Medulla oblongata (tissue), 1 donor: ENCODE measurements at regions not wholly inside any gene's neighbourhood (a gene's known extent, or its start where the extent isn't known, plus 50 kb on each side); places are given as distances from the start of the nearest gene placed in this dataset.

Source experiments
- DNase-seq: peaks from one replicate; pipeline ENCODE4 v3.0.0-alpha.2; 2015; ENCODE audit errors: extremely low spot score

DNA sequence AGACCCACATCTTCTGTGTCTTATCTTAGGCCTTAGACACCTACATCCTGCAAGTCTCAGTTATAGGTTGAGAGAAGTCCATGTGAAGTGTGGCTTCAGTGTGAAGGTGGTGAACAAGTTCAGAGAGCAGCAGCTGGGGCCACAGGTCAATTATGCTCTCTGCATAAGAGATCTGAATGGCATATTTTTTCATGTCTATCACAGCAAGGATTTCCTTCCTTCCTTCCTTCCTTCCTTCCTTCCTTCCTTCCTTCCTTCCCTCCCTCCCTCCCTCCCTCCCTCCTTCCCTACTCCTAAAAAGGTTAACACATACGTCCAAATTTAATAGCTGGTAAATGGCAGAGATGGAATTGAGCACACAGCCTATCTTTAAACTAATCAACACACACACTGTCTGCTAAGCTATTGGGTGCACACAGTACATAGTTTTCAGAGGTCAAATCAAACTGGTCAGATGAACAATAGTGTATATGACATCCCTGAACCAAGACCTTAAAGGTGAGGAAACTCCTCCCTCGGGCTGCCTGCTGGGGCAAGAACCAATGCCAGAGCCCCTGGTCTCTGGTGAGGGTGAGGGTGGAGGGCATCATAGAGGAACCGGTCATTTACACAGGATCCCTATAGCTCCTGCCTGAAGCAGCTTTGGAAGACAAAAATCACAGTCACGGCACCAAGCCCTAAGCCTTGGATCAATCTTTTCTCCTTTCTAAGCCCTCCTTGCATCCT is 240.9 kb downstream of the ICOS start:
- DNase-seq: no peak

DNA sequence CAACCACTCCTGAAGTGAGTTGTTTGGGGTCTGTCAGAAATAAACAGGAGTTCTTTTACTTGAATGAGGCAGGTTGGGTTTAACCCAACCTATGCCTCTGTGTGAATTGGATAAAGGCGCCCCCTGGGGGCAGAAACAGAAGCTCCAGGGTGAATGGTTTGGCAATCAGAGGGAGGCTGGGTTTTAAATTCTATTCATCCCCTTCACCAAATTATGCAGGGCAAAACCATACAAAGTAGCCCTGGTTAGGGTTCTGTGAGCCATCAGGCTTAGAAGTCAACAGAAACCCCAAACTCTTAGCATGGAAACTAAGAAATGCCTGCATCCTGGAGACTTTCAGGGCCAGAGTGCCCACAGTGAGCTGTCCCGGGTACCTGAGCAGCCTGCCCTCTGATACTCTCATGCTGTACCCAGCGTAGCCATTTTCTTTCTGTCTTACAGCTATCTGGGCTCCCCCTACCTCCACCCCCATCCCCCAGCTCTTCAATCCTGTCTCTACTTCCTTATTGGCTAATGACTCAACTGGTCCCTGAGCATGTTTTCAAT is 241.5 kb downstream of the ICOS start:
- peak; percentile 12 for DNase-seq

DNA sequence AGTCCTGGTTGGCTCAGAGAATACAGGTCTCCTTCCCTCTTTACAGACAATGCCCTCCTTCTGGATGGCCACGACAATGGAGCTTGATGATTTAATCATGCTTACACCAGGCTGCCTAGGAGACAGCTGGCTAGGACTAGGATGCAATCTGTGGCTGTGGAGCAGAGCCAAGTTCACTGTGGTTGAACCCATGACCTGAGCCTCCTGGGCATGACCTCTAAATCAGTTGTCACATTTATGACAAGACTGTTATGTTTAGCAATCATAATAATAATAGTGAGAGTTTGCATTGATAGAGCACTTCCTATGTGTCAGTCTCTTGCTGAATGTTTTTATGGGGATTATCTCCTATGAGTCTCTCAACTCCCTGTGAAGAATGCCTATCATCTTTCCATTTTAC is 244.1 kb downstream of the ICOS start:
- no peak for DNase-seq

DNA sequence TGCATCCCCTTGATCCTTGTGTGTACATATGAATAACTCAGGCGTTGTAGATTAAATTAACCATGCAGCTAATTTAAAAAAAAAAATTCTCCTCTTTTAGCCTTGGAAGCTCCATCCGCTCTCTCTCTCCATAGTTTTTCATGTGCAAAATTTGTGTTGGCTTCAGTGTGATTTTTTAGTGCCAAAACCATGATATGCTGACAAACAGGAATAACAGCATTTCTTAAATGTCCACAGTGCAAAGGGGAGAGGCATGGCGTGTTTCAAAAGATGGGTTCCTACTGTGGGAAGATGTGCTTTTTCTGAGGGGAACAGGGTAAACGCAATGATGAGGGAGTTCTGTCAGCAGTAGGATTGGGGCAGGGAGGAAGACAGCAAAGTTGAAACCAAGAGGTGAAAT is 247.0 kb downstream of the ICOS start:
- DNase-seq: no peak

DNA sequence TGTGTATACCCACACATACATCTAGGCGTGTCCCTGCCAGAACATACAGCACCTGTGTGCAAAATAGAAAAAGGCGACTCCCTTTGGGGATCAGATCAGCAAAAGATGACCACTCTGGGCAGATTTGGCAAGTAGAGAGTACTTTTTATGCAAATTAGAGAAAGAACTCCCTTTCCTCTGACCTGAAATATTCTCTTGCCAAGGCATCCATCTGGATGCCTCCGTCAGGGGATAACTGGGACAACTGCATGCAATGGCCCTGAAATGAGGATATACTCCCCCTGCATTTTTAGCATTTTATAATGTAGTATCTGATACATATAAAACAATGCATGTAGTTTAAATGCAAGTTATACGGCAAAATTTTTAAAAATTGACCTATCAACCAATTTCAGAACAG is 247.7 kb downstream of the ICOS start:
- DNase-seq: no peak

DNA sequence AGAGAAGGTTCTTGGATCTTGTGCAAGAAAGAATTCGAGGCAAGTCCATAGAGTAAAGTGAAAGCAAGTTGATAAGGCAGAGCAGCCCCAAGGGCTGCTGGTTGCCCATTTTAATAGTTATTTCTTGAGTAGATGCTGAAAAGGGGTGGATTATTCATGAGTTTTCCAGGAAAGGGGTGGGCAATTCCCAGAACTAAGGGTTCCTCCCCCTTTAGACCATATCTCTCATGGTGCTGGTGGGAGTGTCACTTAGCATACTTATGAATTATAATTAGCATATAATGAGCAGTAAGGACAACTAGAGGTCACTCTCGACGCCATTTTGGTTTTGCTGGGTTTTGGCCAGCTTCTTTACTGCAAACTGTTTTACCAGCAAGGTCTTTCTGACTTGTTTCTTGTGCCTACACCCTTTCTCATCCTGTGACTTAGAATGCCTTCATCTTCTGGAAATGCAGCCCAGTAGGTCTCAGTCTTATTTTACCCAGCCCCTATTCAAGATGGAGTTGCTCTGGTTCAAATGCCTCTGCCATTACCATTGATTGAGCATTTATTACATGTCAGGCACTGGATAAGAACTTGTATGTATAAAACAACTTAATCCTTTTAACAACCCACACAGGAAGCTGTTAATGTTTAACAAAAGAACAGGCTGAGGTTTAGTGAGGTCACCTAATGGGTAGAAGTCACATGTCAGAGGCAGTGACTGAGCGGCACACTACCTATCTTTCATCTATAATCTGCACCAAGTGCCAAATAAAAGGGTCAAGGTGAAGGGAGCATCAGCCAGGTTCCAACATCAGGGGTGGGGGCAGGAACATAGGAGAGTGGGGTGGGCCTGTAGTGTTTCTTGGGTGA is 250.9 kb downstream of the ICOS start:
- DNase-seq: no peak

DNA sequence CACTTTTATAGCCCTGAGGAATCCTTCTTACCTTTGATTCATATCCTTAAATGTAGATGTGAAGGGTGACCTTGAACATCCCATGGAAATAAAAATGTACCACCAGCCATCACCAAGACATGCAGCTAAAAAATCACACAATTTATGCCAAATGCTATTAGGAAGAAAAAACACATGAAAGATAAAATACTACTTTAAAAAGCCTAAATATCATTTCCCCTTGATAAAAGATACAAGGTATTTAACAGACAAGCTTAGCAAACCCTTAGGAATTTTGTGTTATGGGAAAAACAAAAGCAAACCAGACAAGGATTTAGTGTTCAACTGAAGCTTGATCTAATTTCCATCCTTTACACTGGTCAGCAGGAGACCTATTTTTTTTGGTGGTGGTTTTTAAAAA is 255.0 kb downstream of the ICOS start:
- no peak for DNase-seq

DNA sequence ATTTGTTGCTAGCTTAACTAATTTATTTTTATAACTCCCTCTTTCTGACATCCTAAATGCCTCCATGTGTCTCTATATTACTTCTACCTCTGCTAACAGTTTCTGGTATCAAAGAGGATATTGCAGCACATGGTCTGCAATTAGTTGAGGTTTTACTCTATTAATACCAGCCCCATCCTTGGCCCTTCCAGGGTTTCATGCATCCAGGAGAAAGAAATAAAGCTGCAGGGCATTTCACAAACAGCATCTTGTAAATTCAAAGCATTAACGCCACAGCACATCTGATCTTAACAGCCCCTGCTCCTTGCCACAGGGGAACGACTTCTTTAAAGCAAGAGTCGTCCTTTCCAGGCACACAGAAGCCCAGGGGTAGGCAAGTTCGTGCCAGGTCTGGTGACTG is 258.9 kb downstream of the ICOS start:
- DNase-seq: no peak

DNA sequence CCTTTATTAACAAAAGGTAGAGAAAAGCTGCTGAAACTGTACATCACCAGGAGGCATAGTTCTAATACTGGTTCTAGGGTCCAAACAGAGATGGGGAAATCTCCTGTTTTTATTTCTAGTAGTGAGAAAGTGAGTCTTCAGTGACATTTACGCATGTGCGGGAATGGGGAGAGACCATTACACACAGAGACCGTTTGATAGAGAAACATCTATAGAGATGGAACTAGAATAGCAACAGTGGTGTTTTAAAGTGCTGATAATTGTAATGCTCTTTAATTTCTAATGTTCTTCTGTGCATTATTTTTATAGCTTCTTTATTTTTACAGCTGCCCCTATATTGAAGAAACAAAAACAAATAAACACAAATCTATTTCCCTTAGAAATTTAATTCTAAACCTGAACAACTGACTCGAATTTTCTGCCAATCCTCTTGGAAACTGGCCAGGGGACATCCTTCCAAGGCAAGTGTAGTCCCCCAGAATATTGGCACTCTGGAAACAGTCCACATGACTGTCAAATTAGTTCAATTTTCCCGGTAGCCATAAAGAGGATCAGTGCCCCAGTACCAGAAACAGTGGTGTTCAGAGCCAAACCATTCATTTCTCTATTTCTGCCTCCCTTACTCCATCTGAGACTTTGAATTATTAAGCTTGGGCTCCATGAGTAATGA is 260.9 kb downstream of the ICOS start:
- peak; percentile 24 for DNase-seq

DNA sequence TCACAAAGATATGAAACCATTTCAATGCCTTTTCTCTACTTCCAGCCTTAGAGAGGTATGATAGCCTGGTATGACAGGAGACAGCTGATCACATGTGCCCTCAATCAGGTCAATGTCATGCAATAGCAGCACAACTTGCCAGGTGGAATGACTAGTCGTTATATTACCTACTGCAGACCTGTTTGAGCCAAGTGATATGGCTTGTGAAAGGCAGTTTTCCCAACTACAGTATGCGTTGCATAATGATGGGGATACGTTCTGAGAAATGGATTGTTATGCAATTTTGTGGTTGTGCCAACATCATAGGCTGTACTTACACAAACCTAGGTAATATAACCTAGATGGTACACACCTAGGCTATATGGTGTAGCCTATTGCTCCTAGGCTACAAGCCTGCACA is 262.8 kb downstream of the ICOS start:
- no peak for DNase-seq

DNA sequence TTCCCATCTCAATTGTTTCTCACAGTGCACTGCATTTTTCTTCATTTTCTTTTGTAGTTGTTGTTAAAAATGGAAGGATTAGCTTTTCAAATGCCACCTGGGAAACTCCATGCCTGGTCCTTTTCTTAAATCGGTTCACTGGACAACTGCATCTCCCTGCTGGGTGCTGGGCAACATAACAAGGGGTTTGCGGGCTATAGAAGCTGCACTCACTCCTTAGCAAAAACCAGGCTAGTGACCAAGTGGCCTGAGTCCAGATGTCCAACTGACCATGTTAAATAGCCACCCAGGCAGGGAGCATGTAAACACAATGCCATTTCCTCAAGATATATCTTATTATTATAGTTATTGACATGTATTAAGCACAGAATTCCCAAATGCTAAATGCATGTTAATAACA is 264.9 kb downstream of the ICOS start:
- DNase-seq: peak; percentile 11

DNA sequence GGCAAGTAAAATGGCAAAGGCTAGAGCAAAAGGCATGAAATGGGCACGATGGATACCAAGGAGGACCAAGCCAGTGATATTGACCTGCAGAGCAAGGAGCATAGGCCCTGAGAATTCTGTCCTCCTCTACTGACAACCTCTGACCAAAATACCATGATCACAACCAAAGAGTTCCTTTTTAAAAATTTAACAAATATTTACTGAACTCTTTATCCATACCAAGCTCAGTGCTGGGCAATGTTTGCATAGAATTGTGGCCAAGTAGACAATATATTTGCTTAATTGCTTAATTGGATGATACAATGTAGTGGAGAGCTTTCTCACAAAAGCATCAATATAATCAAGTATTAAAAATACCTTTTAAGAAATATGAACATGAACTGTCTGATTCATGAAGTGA is 265.7 kb downstream of the ICOS start:
- no peak for DNase-seq

DNA sequence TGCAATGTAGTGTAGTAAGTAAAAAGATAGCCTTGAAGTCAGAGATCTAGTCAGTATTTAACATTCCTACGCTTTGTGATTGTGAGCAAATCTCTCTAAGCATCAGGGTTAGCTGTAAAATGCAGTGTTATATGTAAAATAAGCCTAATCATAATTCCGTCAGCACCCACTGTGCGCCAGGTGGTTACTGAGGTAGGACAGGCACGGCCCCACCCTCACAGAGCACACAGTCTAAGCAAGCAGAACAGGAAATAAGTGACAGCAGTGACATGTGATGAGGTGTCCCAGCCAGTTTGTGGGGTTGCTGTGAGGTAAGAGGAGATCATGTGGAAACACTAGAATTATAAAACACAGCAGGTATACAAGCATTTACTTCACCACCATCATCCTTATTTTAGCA is 267.1 kb downstream of the ICOS start:
- no peak for DNase-seq

DNA sequence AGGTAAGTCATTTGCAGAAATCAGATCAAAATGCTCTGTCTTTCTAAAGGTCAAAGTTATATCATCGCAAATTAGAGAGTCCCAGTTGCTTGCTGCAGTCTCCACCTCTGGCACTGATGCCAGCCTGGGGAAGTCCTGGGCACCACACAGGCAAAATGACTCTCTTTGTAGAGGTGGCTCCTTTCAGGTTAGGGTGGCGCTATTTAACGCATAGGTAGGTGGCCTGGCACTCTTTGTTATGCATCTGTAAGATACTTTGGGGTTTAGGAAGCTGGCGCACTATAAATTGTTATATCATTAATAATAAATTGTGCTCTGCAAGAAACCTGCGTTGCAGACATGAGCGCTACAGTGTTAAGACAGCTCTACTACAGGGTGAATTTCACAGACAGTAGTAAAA is 268.5 kb downstream of the ICOS start:
- no peak for DNase-seq

DNA sequence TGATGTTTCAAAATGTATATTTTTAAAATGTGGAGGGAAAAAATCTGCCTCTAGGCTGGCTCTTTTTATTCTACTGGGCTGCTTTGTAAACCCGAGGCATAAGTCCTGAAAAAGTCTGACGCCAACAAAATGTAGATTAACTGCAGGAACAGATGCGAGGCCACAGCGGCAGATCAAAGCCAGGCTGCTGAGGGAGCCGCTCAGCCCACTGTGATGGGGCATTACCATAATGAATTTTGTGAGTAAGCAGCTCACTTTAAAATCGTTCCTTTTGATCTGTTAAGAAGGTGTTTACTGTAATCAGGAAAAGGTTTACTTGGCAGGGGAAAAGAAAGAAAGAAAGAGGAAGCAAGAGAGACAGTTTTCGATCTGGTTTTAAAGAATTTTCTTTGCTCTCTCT is 269.0 kb downstream of the ICOS start:
- no peak for DNase-seq

DNA sequence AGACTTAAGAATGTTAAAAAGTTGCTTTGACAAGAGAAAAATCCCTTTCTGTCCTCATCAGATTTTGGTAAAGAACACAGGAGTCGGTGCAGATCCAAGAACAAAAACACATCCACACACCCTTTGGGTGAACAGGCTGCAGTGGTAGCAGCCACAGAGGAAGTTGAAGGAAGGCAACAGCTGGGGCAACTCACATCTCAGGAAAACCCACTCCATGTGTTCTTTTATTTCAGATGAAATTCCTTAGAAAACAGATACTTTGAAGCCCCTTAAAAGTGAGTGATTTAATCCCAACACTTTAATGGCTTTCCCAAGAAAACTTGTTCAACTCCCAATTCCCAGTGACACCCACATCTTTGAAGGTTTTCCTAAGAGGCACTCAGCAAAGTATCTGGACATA is 271.3 kb downstream of the ICOS start:
- DNase-seq: no peak

DNA sequence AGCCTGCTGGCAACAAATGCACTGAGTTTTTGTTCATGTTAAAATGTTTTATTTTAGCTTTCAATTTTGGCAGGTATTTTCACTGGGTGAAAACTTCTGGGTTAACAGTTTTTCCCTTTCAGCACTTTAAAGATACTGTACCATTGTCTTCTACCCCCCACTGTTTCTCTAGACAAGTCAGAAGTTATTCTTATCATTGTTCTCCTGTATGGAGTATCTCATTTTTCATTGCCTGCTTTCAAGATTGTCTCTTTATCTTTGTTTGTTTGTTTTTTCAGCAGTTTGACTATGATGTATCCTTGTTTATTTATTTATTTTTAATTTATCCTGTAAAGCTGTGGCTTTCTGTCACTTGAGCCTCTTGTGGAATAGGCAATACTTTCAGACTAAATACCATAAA is 277.0 kb downstream of the ICOS start:
- no peak for DNase-seq

DNA sequence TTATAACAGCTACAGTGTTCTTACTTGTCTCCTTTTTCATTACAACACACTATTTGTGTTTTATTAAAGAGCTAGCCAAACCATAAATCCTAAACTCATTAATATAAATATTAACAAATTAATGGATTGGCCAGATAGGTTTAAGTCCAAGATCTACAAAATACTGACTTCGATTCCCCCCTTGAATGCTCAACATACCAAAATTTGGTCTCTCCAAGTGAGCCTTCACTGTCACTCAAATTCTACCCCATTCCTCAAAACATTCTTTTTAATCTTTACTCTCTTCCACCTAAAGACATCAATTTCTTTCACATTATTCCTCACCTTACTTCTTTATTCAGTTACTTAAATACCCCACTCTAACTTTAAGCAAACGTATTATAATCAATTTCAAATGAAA is 281.5 kb downstream of the ICOS start:
- DNase-seq: no peak

DNA sequence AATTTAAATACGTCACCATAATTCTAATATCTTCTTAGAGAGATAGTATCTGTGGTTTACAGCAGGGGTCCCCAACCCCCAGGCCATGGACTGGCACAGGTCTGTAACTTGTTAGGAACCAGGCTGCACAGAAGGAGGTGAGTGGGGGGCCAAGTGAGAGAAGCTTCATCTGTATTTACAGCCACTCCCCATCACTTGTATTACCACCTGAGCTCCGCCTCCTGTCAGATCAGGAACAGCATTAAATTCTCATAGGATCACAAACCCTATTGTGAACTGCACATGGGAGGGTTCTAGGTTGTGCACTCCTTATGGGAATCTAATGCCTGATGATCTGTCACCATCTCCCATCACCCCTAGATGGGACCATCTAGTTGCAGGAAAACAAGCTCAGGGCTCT is 282.6 kb downstream of the ICOS start:
- DNase-seq: no peak

DNA sequence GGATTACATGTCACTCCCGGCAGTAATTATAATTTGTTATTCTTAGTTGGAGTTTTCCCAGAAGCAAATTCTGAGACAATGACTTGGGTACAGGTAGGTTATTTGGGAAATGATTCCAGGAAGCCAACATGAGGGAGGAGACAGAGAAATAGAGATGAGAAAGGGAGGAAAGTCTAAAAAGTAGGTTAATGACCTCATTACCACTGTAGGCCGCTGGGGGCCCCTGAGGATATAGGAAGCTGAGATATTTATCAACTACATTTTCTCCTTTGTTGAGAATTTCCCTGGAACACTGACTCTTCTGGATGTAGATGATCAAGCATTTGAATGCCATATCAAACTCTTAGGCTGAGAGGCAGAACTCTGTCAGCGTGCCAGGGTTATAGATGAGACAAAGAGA is 284.3 kb downstream of the ICOS start:
- DNase-seq: no peak

DNA sequence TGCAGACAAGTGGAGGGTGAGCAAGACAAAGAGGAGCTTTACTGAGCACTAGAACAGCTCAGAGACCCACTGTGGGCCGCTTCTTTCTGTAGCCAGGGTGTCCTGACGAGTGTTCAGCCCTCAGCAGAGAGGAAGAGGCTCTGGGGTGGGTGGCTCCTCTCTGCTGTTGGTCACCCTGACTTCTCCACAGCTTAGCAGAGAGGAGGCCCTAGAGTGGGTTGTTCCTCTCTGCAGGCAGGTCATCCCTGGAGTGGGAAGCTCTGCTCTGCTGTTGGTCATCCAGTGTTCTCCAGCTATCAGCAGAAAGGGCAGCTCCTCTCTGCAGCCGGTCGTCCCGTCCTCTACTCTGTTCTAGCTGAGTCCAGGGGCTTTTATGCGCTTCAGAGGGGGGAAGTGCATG is 286.5 kb downstream of the ICOS start:
- DNase-seq: no peak

DNA sequence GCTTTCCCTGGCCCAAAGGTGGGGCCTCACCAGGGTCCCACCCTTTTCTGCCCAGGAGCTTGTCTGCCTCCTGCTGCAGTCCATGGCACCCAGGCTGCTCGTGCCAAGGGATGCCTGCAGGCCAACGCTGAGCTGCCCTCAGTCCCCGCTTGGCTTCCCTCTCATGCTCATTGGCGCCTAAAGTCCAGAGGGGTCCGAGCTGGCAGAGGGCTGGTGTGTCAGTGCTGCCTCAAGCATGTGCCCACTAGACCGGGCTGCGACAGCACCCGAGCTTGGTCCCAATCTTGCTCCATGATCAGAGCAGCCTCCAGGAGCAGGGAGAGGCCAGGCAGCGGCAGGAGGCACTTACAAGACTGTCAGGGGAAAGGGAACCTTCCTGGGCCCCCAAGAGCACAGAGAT is 287.0 kb downstream of the ICOS start:
- no peak for DNase-seq

DNA sequence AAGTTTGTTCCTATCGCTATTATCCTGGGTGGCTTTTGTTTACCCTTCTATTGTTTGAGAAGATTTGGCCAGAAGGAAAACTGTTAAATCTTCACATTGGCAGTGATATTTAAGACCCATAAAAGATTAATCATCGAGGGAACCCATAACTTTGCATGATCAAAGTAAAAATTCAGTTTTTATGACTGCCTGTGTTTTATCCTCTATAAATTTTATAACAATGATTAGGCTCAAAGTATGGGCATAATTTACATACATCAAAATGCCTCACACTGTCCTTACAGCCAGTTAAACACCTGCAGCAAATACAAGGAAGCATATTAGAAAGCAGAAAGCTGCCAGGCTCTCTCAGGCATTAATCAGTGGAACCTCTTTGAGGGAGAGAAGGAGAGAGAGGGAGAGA is 289.1 kb downstream of the ICOS start:
- DNase-seq: no peak
